H1 (cell line): ENCODE measurements at regions not wholly inside any gene's neighbourhood (a gene's known extent, or its start where the extent isn't known, plus 50 kb on each side); places are given as distances from the start of the nearest gene placed in this dataset.

Experiments
- CTCF ChIA-PET: fragments of 300-600 bp; sonication (Branson Sonifier 250); formaldehyde crosslinking; loops from one replicate; lab custom pipeline; 2021; ENCODE audit not compliant: partially characterized antibody; lab: Charles Lee
- POLR2A ChIA-PET: fragments of 300-600 bp; sonication (Branson Sonifier 250); formaldehyde crosslinking; loops from one replicate; lab custom pipeline; 2021; ENCODE audit warnings: inconsistent platforms; ENCODE audit not compliant: partially characterized antibody; lab: Charles Lee
- DNase-seq, 2 experiments: peaks; one replicate each; pipeline versions ENCODE4 v3.0.0 to v3.0.0-alpha.2; 2010 to 2022; ENCODE audit warnings: low spot score in 2 of 2, low read depth in 1 of 2, mixed read lengths in 1 of 2
- FAIRE-seq: peaks from 2 replicates; lab custom pipeline; 2011; peaks lifted over from hg19 to GRCh38; lab: Jason Lieb, UNC
- H2AFZ ChIP-seq: 2 replicates; pipeline ENCODE4 v1.8.1; 2012; ENCODE audit warnings: low read length, inconsistent platforms
- H2AK5ac ChIP-seq: 2 replicates; pipeline ENCODE4 v1.6.1; 2013; ENCODE audit warnings: low read depth, low read length
- H2BK120ac ChIP-seq: replicated peaks from 2 replicates; pipeline ENCODE3; 2013; ENCODE audit warnings: low read depth, low read length, inconsistent platforms
- H2BK12ac ChIP-seq: 2 replicates; pipeline ENCODE4 v1.6.1; 2013; ENCODE audit warnings: low read depth, low read length
- H2BK15ac ChIP-seq: 2 replicates; pipeline ENCODE4 v1.6.1; 2013; ENCODE audit warnings: low read length
- H2BK20ac ChIP-seq: 2 replicates; pipeline ENCODE4 v1.6.1; 2013; ENCODE audit warnings: low read length
- H2BK5ac ChIP-seq: 2 replicates; pipeline ENCODE4 v1.6.1; 2013; ENCODE audit warnings: low read depth, low read length
- H3K14ac ChIP-seq: 2 replicates; pipeline ENCODE4 v1.6.1; 2013; ENCODE audit warnings: inconsistent platforms; ENCODE audit not compliant: insufficient read length
- H3K18ac ChIP-seq: 2 replicates; pipeline ENCODE4 v1.6.1; 2013; ENCODE audit warnings: low read length; ENCODE audit errors: extremely low read depth
- H3K23ac ChIP-seq: 2 replicates; pipeline ENCODE4 v1.6.1; 2013; ENCODE audit warnings: inconsistent platforms; ENCODE audit not compliant: insufficient read length
- H3K23me2 ChIP-seq: 2 replicates; pipeline ENCODE4 v1.6.1; 2013; ENCODE audit warnings: low read depth, low read length
- H3K27ac ChIP-seq: 2 replicates; pipeline ENCODE4 v1.6.1; 2011; ENCODE audit warnings: low read depth, low read length, inconsistent platforms
- H3K27me3 ChIP-seq, 4 experiments: replicated peaks in 1 of 4; 1 replicate in 1 of 4; 2 replicates in 3 of 4; pipeline versions ENCODE4 v1.6.1 to v1.8.1; 2011 to 2013; ENCODE audit warnings: low read length in 3 of 4, mild to moderate bottlenecking in 3 of 4, inconsistent platforms in 2 of 4, mixed read lengths in 2 of 4, moderate library complexity in 1 of 4; ENCODE audit not compliant: control insufficient read depth in 3 of 4, insufficient read depth in 3 of 4; ENCODE audit errors: extremely low read depth in 1 of 4
- H3K36me3 ChIP-seq, 4 experiments: 2 replicates each; pipeline versions ENCODE4 v1.6.1 to v1.8.1; 2011 to 2013; ENCODE audit warnings: mild to moderate bottlenecking in 4 of 4, low read length in 3 of 4, moderate library complexity in 2 of 4, control low read depth in 1 of 4, inconsistent platforms in 1 of 4; ENCODE audit not compliant: insufficient read depth in 4 of 4, control insufficient read depth in 2 of 4
- H3K4ac ChIP-seq: replicated peaks from 2 replicates; pipeline ENCODE3; 2013; ENCODE audit warnings: low read length, low read depth, mixed read lengths, inconsistent platforms; ENCODE audit not compliant: insufficient read length
- H3K4me1 ChIP-seq, 4 experiments: replicated peaks in 1 of 4; 1 replicate in 1 of 4; 2 replicates in 3 of 4; pipeline versions ENCODE4 v1.6.1 to v1.8.1; 2011 to 2013; ENCODE audit warnings: low read length in 3 of 4, inconsistent platforms in 2 of 4, mixed read lengths in 1 of 4; ENCODE audit not compliant: insufficient read depth in 4 of 4, control insufficient read depth in 3 of 4
- H3K4me2 ChIP-seq, 2 experiments: 2 replicates each; pipeline versions ENCODE4 v1.6.1 to v1.8.1; 2011 to 2013; ENCODE audit warnings: low read depth in 2 of 2, low read length in 2 of 2, control low read depth in 1 of 2, inconsistent platforms in 1 of 2, mild to moderate bottlenecking in 1 of 2; ENCODE audit not compliant: insufficient read depth in 1 of 2
- H3K4me3 ChIP-seq, 4 experiments: fragments of 200-600, 300-600 bp in 1 of 4; sonication (generic), shearing (Covaris generic), sonication (Bioruptor Twin) in 1 of 4; 2 replicates each; pipeline versions ENCODE4 v1.5.1 to v1.8.1; 2011 to 2016; ENCODE audit warnings: low read length in 4 of 4, low read depth in 3 of 4, control low read depth in 2 of 4, inconsistent platforms in 2 of 4, mild to moderate bottlenecking in 2 of 4, mixed read lengths in 1 of 4, moderate library complexity in 1 of 4; ENCODE audit not compliant: insufficient read depth in 2 of 4; ENCODE audit errors: extremely low read depth in 1 of 4
- H3K56ac ChIP-seq: replicated peaks from 2 replicates; pipeline ENCODE3; 2013; ENCODE audit warnings: low read depth, mild to moderate bottlenecking, mixed read lengths, low read length, inconsistent platforms; ENCODE audit not compliant: insufficient read length
- H3K79me1 ChIP-seq: 2 replicates; pipeline ENCODE4 v1.6.1; 2013; ENCODE audit warnings: low read depth, low read length, control low read depth
- H3K79me2 ChIP-seq, 2 experiments: 2 replicates each; pipeline versions ENCODE4 v1.6.1 to v1.8.1; 2012 to 2013; ENCODE audit warnings: low read length in 2 of 2, mild to moderate bottlenecking in 2 of 2, inconsistent platforms in 1 of 2; ENCODE audit not compliant: insufficient read depth in 2 of 2, control insufficient read depth in 1 of 2
- H3K9ac ChIP-seq, 4 experiments: replicated peaks in 1 of 4; 1 replicate in 1 of 4; 2 replicates in 3 of 4; pipeline versions ENCODE4 v1.6.1 to v1.8.1; 2011 to 2013; ENCODE audit warnings: low read depth in 3 of 4, low read length in 3 of 4, control low read depth in 2 of 4, mild to moderate bottlenecking in 2 of 4, moderate library complexity in 2 of 4, inconsistent platforms in 1 of 4; ENCODE audit errors: extremely low read depth in 1 of 4
- H3K9me3 ChIP-seq, 2 experiments: 2 replicates each; pipeline versions ENCODE4 v1.6.1 to v1.8.1; 2012 to 2013; ENCODE audit warnings: mild to moderate bottlenecking in 2 of 2, moderate library complexity in 2 of 2, control low read depth in 1 of 2, inconsistent platforms in 1 of 2, low read depth in 1 of 2, low read length in 1 of 2, mixed read lengths in 1 of 2; ENCODE audit not compliant: insufficient read depth in 2 of 2
- H4K20me1 ChIP-seq, 2 experiments: replicated peaks in 1 of 2; 2 replicates each; pipeline versions ENCODE3 to v1.8.1; 2011 to 2013; ENCODE audit warnings: inconsistent platforms in 2 of 2, low read length in 2 of 2, mild to moderate bottlenecking in 1 of 2; ENCODE audit not compliant: insufficient read depth in 2 of 2, control insufficient read depth in 1 of 2
- H4K5ac ChIP-seq: 2 replicates; pipeline ENCODE4 v1.6.1; 2013; ENCODE audit warnings: low read length, low read depth, mixed read lengths, inconsistent platforms; ENCODE audit not compliant: insufficient read length
- H4K8ac ChIP-seq: 2 replicates; pipeline ENCODE4 v1.8.0; 2013; ENCODE audit warnings: mild to moderate bottlenecking, moderate library complexity, low read length, inconsistent platforms; ENCODE audit not compliant: insufficient read depth; ENCODE audit errors: extremely low read depth
- H4K91ac ChIP-seq: replicated peaks from 2 replicates; pipeline ENCODE3; 2013; ENCODE audit warnings: low read length, mixed read lengths, inconsistent platforms; ENCODE audit not compliant: insufficient read length
- BACH1 ChIP-seq: IDR thresholded peaks from 2 replicates; pipeline ENCODE4 v1.6.1; 2012; ENCODE audit warnings: low read length, improper control_type of control experiment
- CREB1 ChIP-seq: IDR thresholded peaks from 2 replicates; pipeline ENCODE4 v1.6.1; 2012; ENCODE audit warnings: inconsistent platforms
- GABPA ChIP-seq: IDR thresholded peaks from 2 replicates; pipeline ENCODE4 v1.6.1; 2011; ENCODE audit warnings: mild to moderate bottlenecking, low read length, moderate library complexity, borderline replicate concordance; ENCODE audit not compliant: insufficient read depth
- GTF2F1 ChIP-seq: IDR thresholded peaks from 2 replicates; pipeline ENCODE4 v1.6.1; 2012; ENCODE audit warnings: low read depth, low read length, improper control_type of control experiment, borderline replicate concordance
- HDAC2 ChIP-seq, 2 experiments: fragments of 300-600 bp in 1 of 2; sonication (generic) in 1 of 2; IDR thresholded peaks; 2 replicates each; pipeline ENCODE4 v1.6.1; 2011 to 2012; ENCODE audit warnings: low read depth in 2 of 2, low read length in 2 of 2, mild to moderate bottlenecking in 2 of 2, moderate library complexity in 2 of 2, borderline replicate concordance in 1 of 2, inconsistent platforms in 1 of 2
- KDM5A ChIP-seq: fragments of 200-600 bp; IDR thresholded peaks from 2 replicates; pipeline ENCODE4 v1.7.1; 2012; ENCODE audit warnings: mild to moderate bottlenecking, low read length, inconsistent platforms, mixed read lengths
- POLR2A ChIP-seq, 2 experiments: IDR thresholded peaks; 1 replicate in 1 of 2; 2 replicates in 1 of 2; pipeline ENCODE4 v1.6.1; 2011; ENCODE audit warnings: low read depth in 2 of 2, low read length in 2 of 2, mild to moderate bottlenecking in 2 of 2; ENCODE audit errors: control extremely low read depth in 1 of 2
- POLR2AphosphoS5 ChIP-seq: IDR thresholded peaks from 2 replicates; pipeline ENCODE4 v1.6.1; 2011; ENCODE audit warnings: low read depth, low read length
- RAD21 ChIP-seq, 2 experiments: IDR thresholded peaks in 1 of 2; conservative IDR thresholded peaks in 1 of 2; 2 replicates each; pipeline ENCODE4 v1.6.1; 2011; ENCODE audit warnings: low read depth in 2 of 2, low read length in 2 of 2, improper control_type of control experiment in 1 of 2, inconsistent platforms in 1 of 2, mild to moderate bottlenecking in 1 of 2, moderate library complexity in 1 of 2
- SAP30 ChIP-seq: fragments of 300-600 bp; sonication (generic); IDR thresholded peaks from 2 replicates; pipeline ENCODE4 v1.7.1; 2012; ENCODE audit warnings: low read length, moderate library complexity, mild to moderate bottlenecking, inconsistent platforms; ENCODE audit not compliant: insufficient read depth, insufficient replicate concordance
- SIRT6 ChIP-seq: IDR thresholded peaks from one replicate; pipeline ENCODE4 v1.7.1; 2012; ENCODE audit warnings: low read length, inconsistent platforms
- SUZ12 ChIP-seq: fragments of 200-600 bp; sonication (generic); IDR thresholded peaks from 2 replicates; pipeline ENCODE4 v1.6.1; 2012; ENCODE audit warnings: mild to moderate bottlenecking, inconsistent platforms, low read length, moderate library complexity, mixed read lengths

DNA sequence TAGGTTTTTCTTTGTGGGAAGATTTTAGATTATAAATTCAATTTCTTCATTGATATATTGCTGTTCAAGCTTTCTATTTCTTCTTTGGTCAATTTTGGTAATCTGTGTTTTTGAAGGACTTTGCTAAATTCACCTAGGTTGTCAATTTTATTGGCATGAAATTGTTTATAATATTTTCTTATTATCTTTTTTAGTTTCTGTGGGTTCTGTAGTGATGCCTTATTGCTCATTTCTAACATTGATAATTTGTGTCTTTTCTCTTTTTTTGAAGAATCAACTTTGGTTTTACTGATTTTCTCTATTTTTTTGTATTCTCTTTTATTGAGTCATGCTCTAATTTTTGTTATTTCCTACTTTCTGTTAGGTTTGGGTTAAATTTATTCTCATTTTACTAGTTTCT lies 123.2 kb downstream of the ADSS2 start:
- no peak overlapping the region for H2BK15ac ChIP-seq
- H2AK5ac ChIP-seq, result no peak overlapping the region
- no peak overlapping the region for H2BK120ac ChIP-seq
- H3K23me2 ChIP-seq, result no peaks in the 10 kb centered on the region; the same call in 1 of the 2 replicates
- H3K14ac ChIP-seq, result no peak overlapping the region
- H3K27ac ChIP-seq, result no peak overlapping the region
- ChIA-PET CTCF (no interaction called here), POLR2A (no interaction called here)
- no peaks in the 10 kb centered on the region for H3K79me1 ChIP-seq
- H3K4me3 ChIP-seq, result no peak overlapping the region
- 0 out of 7 replicates have a peak, but pooled peaks cover 0 to 1% (median 0%) of the 10 kb centered on the region in 4 experiments for H3K4me1 ChIP-seq
- H2AFZ ChIP-seq, result no peak overlapping the region
- no peak overlapping the region for H2BK12ac ChIP-seq
- no peak overlapping the region for H2BK20ac ChIP-seq
- no peak overlapping the region for H3K4ac ChIP-seq
- H3K36me3 ChIP-seq, result no peaks in the 10 kb centered on the region; a peak in 1 of 8 replicates
- H3K4me2 ChIP-seq, result no peak overlapping the region
- no peak for DNase-seq
- no peak overlapping the region for H3K23ac ChIP-seq
- no peak for FAIRE-seq
- no peak overlapping the region for H4K91ac ChIP-seq
- H2BK5ac ChIP-seq, result no peak overlapping the region
- H3K27me3 ChIP-seq, result no peaks in the 10 kb centered on the region
- H3K18ac ChIP-seq, result no peak overlapping the region
- no peaks in the 10 kb centered on the region for H4K20me1 ChIP-seq
- no peak overlapping the region for H3K9ac ChIP-seq
- H3K79me2 ChIP-seq, result no peaks in the 10 kb centered on the region
- H4K5ac ChIP-seq, result no peak overlapping the region
- H3K56ac ChIP-seq, result no peak overlapping the region
- no peaks in the 10 kb centered on the region for H3K9me3 ChIP-seq
- no peak overlapping the region for H4K8ac ChIP-seq
- no peak for TF ChIP-seq HDAC2 (IDR thresholded peaks at IDR 0.05; ENCODE audit: borderline replicate concordance in 1 of 2, low read depth in 2 of 2, low read length in 2 of 2)
- no peak for TF ChIP-seq SAP30
- TF ChIP-seq GTF2F1, result no peak
- TF ChIP-seq POLR2AphosphoS5, result no peak
- no peak for TF ChIP-seq POLR2A (IDR thresholded peaks at IDR 0.05; ENCODE audit: control extremely low read depth in 1 of 2, low read depth in 2 of 2, low read length in 2 of 2)
- TF ChIP-seq RAD21 (IDR thresholded peaks at IDR 0.05 in 1 of 2, conservative IDR thresholded peaks at IDR 0.05 in 1 of 2; ENCODE audit: low read depth in 2 of 2, low read length in 2 of 2), result no peak
- no peak for TF ChIP-seq GABPA
- no peak for TF ChIP-seq BACH1
- no peak for TF ChIP-seq CREB1
- no peak for TF ChIP-seq KDM5A
- no peak for TF ChIP-seq SUZ12
- TF ChIP-seq SIRT6, result no peak
